ENCODE measurements at regions not wholly inside any gene's neighbourhood (a gene's known extent, or its start where the extent isn't known, plus 50 kb on each side); places are given as distances from the start of the nearest gene placed in this dataset.

- no peak for TF ChIP-seq SIX5 (IDR thresholded peaks at IDR 0.05; ENCODE audit: borderline replicate concordance in 1 of 2, insufficient read depth in 1 of 2, low read depth in 1 of 2, low read length in 2 of 2)
- 0 out of 2 replicates have a peak, but pooled peaks have one; percentile 22 for TF ChIP-seq ZEB2 (IDR thresholded peaks at IDR 0.05)
- TF ChIP-seq, protein P1, sequence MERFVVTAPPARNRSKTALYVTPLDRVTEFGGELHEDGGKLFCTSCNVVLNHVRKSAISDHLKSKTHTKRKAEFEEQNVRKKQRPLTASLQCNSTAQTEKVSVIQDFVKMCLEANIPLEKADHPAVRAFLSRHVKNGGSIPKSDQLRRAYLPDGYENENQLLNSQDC (CRISPR knock-in tag; IDR thresholded peaks at IDR 0.05), result no peak
- no peak for TF ChIP-seq KLF10 (CRISPR knock-in tag; IDR thresholded peaks at IDR 0.05)
- no peak for TF ChIP-seq FOXP1 (CRISPR knock-in tag; IDR thresholded peaks at IDR 0.05)
- peak; percentile 35; the same call in 1 of the 2 replicates for TF ChIP-seq CEBPB (tag; IDR thresholded peaks at IDR 0.05)
- peak; percentile 49; the same call in 1 of the 2 replicates for TF ChIP-seq TAL1 (IDR thresholded peaks at IDR 0.05)
These were observed 540.8 kb downstream of the INSC start (continued) for GRCh38 chr11:15655552-15655951.

- 21% methylated on average over 5 of the region's 5 CpGs for whole genome bisulfite sequencing (ENCODE audit: insufficient coverage, low coverage, missing lambda C conversion rate)
- intact Hi-C loops (cut with micrococcal nuclease) (loop anchor here (10.0 kb wide), 2 partner anchors 158 to 332 kb away; no protein-coding TSS in a partner anchor), in situ Hi-C loops (cut with MboI) (no loop called here)
- Histone ChIP-seq H3K4me1 (replicated peaks in 1 of 2; ENCODE audit: control insufficient read depth in 2 of 2, insufficient read depth in 2 of 2, low read length in 2 of 2) (peaks cover 4 to 13% of the 10 kb centered on the region in 2 experiments; a peak in 3 of 5 replicates), H3K4me3 (no peak overlapping the region), H3K36me3 (ENCODE audit: control insufficient read depth, insufficient read depth, low read length) (no peaks in the 10 kb centered on the region), H3K79me2 (ENCODE audit: control insufficient read depth, insufficient read depth, low read length) (no peaks in the 10 kb centered on the region), H3K9ac (ENCODE audit: insufficient read depth in 1 of 2, low read depth in 2 of 2, low read length in 2 of 2) (no peak overlapping the region), H2AFZ (ENCODE audit: low read depth, low read length) (no peak overlapping the region), H3K27ac (ENCODE audit: extremely low read depth, low read depth, low read length) (no peak overlapping the region), H3K27me3 (ENCODE audit: control insufficient read depth in 2 of 2, insufficient read depth in 2 of 2, low read length in 2 of 2) (no peaks in the 10 kb centered on the region; a peak in 1 of 5 replicates), H3K9me3 (replicated peaks; ENCODE audit: control insufficient read depth, insufficient read depth, low read depth, low read length) (no peaks in the 10 kb centered on the region), H4K20me1 (replicated peaks; ENCODE audit: control insufficient read depth, insufficient read depth, low read length) (no peaks in the 10 kb centered on the region), H3K9me1 (ENCODE audit: control insufficient read depth, insufficient read depth, low read length) (no peaks in the 10 kb centered on the region), H3K4me2 (ENCODE audit: insufficient read depth, low read length) (no peak overlapping the region)
- BruUV-seq (replicated peaks), result no TSS peak
- ATAC-seq, result no peak
- ChIA-PET POLR2A (no interaction called here), CTCF (ENCODE audit: low intra/inter-chr PET ratio) (no interaction called here)
- no peak for FAIRE-seq
- DNase-seq (ENCODE audit: extremely low read depth in 1 of 4, low spot score in 3 of 4), result no peak
- TF ChIP-seq KAT2B (IDR thresholded peaks at IDR 0.05; ENCODE audit: low read depth, low read length), result no peak
- TF ChIP-seq IFI16 (CRISPR knock-in tag; IDR thresholded peaks at IDR 0.05), result no peak
- no peak for TF ChIP-seq NFE2 (IDR thresholded peaks at IDR 0.05; ENCODE audit: low read depth)
- no peak for TF ChIP-seq ZNF766 (CRISPR knock-in tag; conservative IDR thresholded peaks at IDR 0.05)
- TF ChIP-seq ZNF197 (CRISPR knock-in tag; IDR thresholded peaks at IDR 0.05; ENCODE audit: low read depth), result no peak
- TF ChIP-seq, protein P2, sequence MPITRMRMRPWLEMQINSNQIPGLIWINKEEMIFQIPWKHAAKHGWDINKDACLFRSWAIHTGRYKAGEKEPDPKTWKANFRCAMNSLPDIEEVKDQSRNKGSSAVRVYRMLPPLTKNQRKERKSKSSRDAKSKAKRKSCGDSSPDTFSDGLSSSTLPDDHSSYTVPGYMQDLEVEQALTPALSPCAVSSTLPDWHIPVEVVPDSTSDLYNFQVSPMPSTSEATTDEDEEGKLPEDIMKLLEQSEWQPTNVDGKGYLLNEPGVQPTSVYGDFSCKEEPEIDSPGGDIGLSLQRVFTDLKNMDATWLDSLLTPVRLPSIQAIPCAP (CRISPR knock-in tag; IDR thresholded peaks at IDR 0.05; ENCODE audit: borderline replicate concordance), result no peak
- no peak for TF ChIP-seq ZKSCAN8 (CRISPR knock-in tag; IDR thresholded peaks at IDR 0.05)
- TF ChIP-seq PCBP2 (IDR thresholded peaks at IDR 0.05; ENCODE audit: low read depth, low read length, poor library complexity, severe bottlenecking), result no peak
- TF ChIP-seq, protein P3, sequence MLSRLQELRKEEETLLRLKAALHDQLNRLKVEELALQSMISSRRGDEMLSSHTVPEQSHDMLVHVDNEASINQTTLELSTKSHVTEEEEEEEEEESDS (CRISPR knock-in tag; IDR thresholded peaks at IDR 0.05), result no peak
These were observed 542.5 kb downstream of the INSC start for GRCh38 chr11:15657264-15657663.
